ENCODE measurements at regions not wholly inside any gene's neighbourhood (a gene's known extent, or its start where the extent isn't known, plus 50 kb on each side); places are given as distances from the start of the nearest gene placed in this dataset.
"Not testable (repeated sequence)": the region's sequence is repeated elsewhere in the genome, so short reads cannot be mapped to it uniquely, and the experiment has no call there.

GRCh38 chr1:188812836-188813573 is 1664.7 kb downstream of the BRINP3 start:
- H3K79me2 ChIP-seq (ENCODE audit: insufficient read depth, low read depth, low read length); CTCF ChIA-PET (ENCODE audit: unreplicated experiment); H3K4me3 ChIP-seq (ENCODE audit: low read depth, low read length, poor library complexity, severe bottlenecking); H3K9me2 ChIP-seq (ENCODE audit: insufficient read depth, low read length); H3K4me1 ChIP-seq (ENCODE audit: insufficient read depth, low read length, poor library complexity, severe bottlenecking); DNase-seq (ENCODE audit: low spot score); intact Hi-C loops (cut with micrococcal nuclease; ENCODE audit: unreplicated experiment); H3K27ac ChIP-seq (ENCODE audit: low read depth, low read length, poor library complexity, severe bottlenecking); H4K20me1 ChIP-seq (ENCODE audit: insufficient read depth, low read length); H2AFZ ChIP-seq (ENCODE audit: low read length); H3K36me3 ChIP-seq (ENCODE audit: insufficient read depth, low read length); H3K9me3 ChIP-seq (ENCODE audit: low read length); BruUV-seq (replicated peaks); H3K4me2 ChIP-seq (ENCODE audit: low read length): not testable (repeated sequence)
- POLR2A ChIA-PET: interaction anchor here (0.7 to 1.2 kb wide), 2 partner anchors 12 to 125 kb away, joined by 3 to 5 read pairs; no protein-coding TSS in a partner anchor

GRCh38 chr1:188817814-188818213 is 1659.8 kb downstream of the BRINP3 start:
- TF ChIP-seq CTCF (conservative IDR thresholded peaks at IDR 0.05; ENCODE audit: low read length) (no peak), EZH2phosphoT487 (IDR thresholded peaks at IDR 0.05; ENCODE audit: borderline replicate concordance, low read depth, low read length) (no peak)
- Histone ChIP-seq H3K4me1 (ENCODE audit: insufficient read depth, low read length, poor library complexity, severe bottlenecking) (no peaks in the 10 kb centered on the region), H2AFZ (ENCODE audit: low read length) (no peak overlapping the region), H3K4me2 (ENCODE audit: low read length) (no peak overlapping the region), H3K36me3 (ENCODE audit: insufficient read depth, low read length) (no peaks in the 10 kb centered on the region), H3K9me2 (ENCODE audit: insufficient read depth, low read length) (no peaks in the 10 kb centered on the region), H3K79me2 (ENCODE audit: insufficient read depth, low read depth, low read length) (no peaks in the 10 kb centered on the region), H3K27ac (ENCODE audit: low read depth, low read length, poor library complexity, severe bottlenecking) (no peak overlapping the region), H4K20me1 (ENCODE audit: insufficient read depth, low read length) (no peaks in the 10 kb centered on the region), H3K4me3 (ENCODE audit: low read depth, low read length, poor library complexity, severe bottlenecking) (no peak overlapping the region), H3K9me3 (ENCODE audit: low read length) (no peaks in the 10 kb centered on the region)
- intact Hi-C loops (cut with micrococcal nuclease; ENCODE audit: unreplicated experiment): no loop called here
- ChIA-PET POLR2A (no interaction called here), CTCF (ENCODE audit: unreplicated experiment) (no interaction called here)
- BruUV-seq (replicated peaks): no TSS peak
- no peak for DNase-seq (ENCODE audit: low spot score)

- no peak overlapping the region for H3K4me2 ChIP-seq (ENCODE audit: low read length)
- H4K20me1 ChIP-seq (ENCODE audit: insufficient read depth, low read length): no peaks in the 10 kb centered on the region
- TF ChIP-seq EZH2phosphoT487 (IDR thresholded peaks at IDR 0.05; ENCODE audit: borderline replicate concordance, low read depth, low read length) (no peak), CTCF (conservative IDR thresholded peaks at IDR 0.05; ENCODE audit: low read length) (no peak)
- POLR2A ChIA-PET: interaction anchor here (0.5 to 0.9 kb wide), 2 partner anchors 1603 to 1963 kb away, joined by 3 to 4 read pairs; no protein-coding TSS in a partner anchor
- no TSS peak for BruUV-seq (replicated peaks)
- H3K4me1 ChIP-seq (ENCODE audit: insufficient read depth, low read length, poor library complexity, severe bottlenecking): no peaks in the 10 kb centered on the region
- no peak overlapping the region for H3K27ac ChIP-seq (ENCODE audit: low read depth, low read length, poor library complexity, severe bottlenecking)
- H3K79me2 ChIP-seq (ENCODE audit: insufficient read depth, low read depth, low read length): no peaks in the 10 kb centered on the region
- H3K36me3 ChIP-seq (ENCODE audit: insufficient read depth, low read length): no peaks in the 10 kb centered on the region
- intact Hi-C loops (cut with micrococcal nuclease; ENCODE audit: unreplicated experiment): no loop called here
- H3K9me2 ChIP-seq (ENCODE audit: insufficient read depth, low read length): no peaks in the 10 kb centered on the region
- no peak overlapping the region for H2AFZ ChIP-seq (ENCODE audit: low read length)
- CTCF ChIA-PET (ENCODE audit: unreplicated experiment): no interaction called here
- H3K4me3 ChIP-seq (ENCODE audit: low read depth, low read length, poor library complexity, severe bottlenecking): no peak overlapping the region
- no peak for DNase-seq (ENCODE audit: low spot score)
- no peaks in the 10 kb centered on the region for H3K9me3 ChIP-seq (ENCODE audit: low read length)
Measured at GRCh38 chr1:188822248-188822647, 1655.4 kb downstream of the BRINP3 start.

All from OCI-LY7 (cell line).